Stimulated activated CD8-positive, alpha-beta memory T cell treated with anti-CD3 and anti-CD28 coated beads, Interleukin-4, amount 100 ng/mL, for 1 hour (primary cell): ENCODE measurements at regions not wholly inside any gene's neighbourhood (a gene's known extent, or its start where the extent isn't known, plus 50 kb on each side); places are given as distances from the start of the nearest gene placed in this dataset.
"Not testable (repeated sequence)": the region's sequence is repeated elsewhere in the genome, so short reads cannot be mapped to it uniquely, and the experiment has no call there.

ENCODE experiments used
- DNase-seq, 2 donors: peaks; one replicate each; pipeline ENCODE4 v3.0.0-alpha.2; 2020; ENCODE audit warnings: low read depth in 2 of 2, low spot score in 1 of 2

- DNase-seq = no peak
Measured at GRCh38 chr12:89834676-89835075, 126.0 kb upstream of the ATP2B1 start.

GRCh38 chr12:89833337-89834252 is 125.0 kb upstream of the ATP2B1 start:
- DNase-seq = no peak

- no peak for DNase-seq
Measured at GRCh38 chr12:89832336-89832735, 123.7 kb upstream of the ATP2B1 start.

GRCh38 chr12:89831310-89832095 is 122.9 kb upstream of the ATP2B1 start:
- DNase-seq = no peak

- no peak for DNase-seq
Measured at GRCh38 chr12:89829434-89829975, 120.9 kb upstream of the ATP2B1 start.

- DNase-seq = no peak
Measured at GRCh38 chr12:89828575-89828974, 119.9 kb upstream of the ATP2B1 start.

GRCh38 chr12:89827592-89827991 is 119.0 kb upstream of the ATP2B1 start:
- no peak for DNase-seq

GRCh38 chr12:89826468-89826867 is 117.8 kb upstream of the ATP2B1 start:
- DNase-seq = no peak

GRCh38 chr12:89825591-89826449 is 117.2 kb upstream of the ATP2B1 start:
- DNase-seq = no peak

- DNase-seq = no peak
Measured at GRCh38 chr12:89824822-89825221, 116.2 kb upstream of the ATP2B1 start.

- DNase-seq = not testable (repeated sequence)
Measured at GRCh38 chr12:89822992-89823391, 114.4 kb upstream of the ATP2B1 start.

- DNase-seq = no peak
Measured at GRCh38 chr12:89821896-89822295, 113.3 kb upstream of the ATP2B1 start.

GRCh38 chr12:89817501-89818226 is 109.0 kb upstream of the ATP2B1 start:
- DNase-seq = no peak

GRCh38 chr12:89815225-89815624 is 106.6 kb upstream of the ATP2B1 start:
- no peak for DNase-seq

- DNase-seq = no peak
Measured at GRCh38 chr12:89803412-89803811, 94.8 kb upstream of the ATP2B1 start.

- no peak for DNase-seq
Measured at GRCh38 chr12:89801284-89801683, 92.6 kb upstream of the ATP2B1 start.

- no peak for DNase-seq
Measured at GRCh38 chr12:89800435-89800834, 91.8 kb upstream of the ATP2B1 start.

- DNase-seq = no peak
Measured at GRCh38 chr12:89799316-89799715, 90.7 kb upstream of the ATP2B1 start.

GRCh38 chr12:89797436-89797835 is 88.8 kb upstream of the ATP2B1 start:
- no peak for DNase-seq

GRCh38 chr12:89796798-89797382 is 88.3 kb upstream of the ATP2B1 start:
- DNase-seq = no peak
